ENCODE measurements at regions not wholly inside any gene's neighbourhood (a gene's known extent, or its start where the extent isn't known, plus 50 kb on each side); places are given as distances from the start of the nearest gene placed in this dataset.
A peak's percentile ranks its signal among the peaks of the same experiment; 100 is the strongest.

DNA sequence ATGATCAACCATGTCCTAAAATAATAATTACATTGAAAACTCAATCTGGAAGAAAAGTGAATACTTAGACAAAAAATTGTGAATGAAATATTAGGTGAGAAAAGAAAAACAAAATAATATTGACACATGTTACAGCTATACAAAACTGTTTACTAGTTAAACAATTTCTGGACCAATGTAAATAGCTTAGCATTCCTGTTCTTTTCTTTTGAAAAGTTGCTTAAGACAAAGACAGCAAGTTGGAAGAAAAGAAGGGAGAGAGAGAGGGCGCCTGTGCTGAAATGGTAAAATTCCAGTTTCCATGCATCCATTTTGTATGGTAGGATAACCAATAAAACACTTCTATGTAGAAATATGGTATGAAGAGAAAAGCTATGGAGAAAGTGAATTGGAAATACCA is 94.1 kb upstream of the RFX8 start:
- no peak for DNase-seq
- intact Hi-C loops (cut with DNase I; ENCODE audit: low total_unique reads) (no loop called here), in situ Hi-C loops (cut with MboI; ENCODE audit: low pct_ligation_motif_present in 1 of 4, low pct_unique_long_range_greater_than_20kb in 1 of 4, low sequenced_read_pairs in 3 of 4) (no loop called here)
- H3K36me3 ChIP-seq = no peaks in the 10 kb centered on the region
- WGBS, 2 donors (ENCODE audit: low coverage in 1 of 2) = 80 to 88% methylated on average over 1 of the region's 1 CpG
- H3K27ac ChIP-seq = no peak overlapping the region
- no peaks in the 10 kb centered on the region for H3K9me3 ChIP-seq
- TF ChIP-seq EP300 (IDR thresholded peaks at IDR 0.05; ENCODE audit: low read depth) (no peak), POLR2AphosphoS5 (IDR thresholded peaks at IDR 0.05) (no peak), POLR2A (IDR thresholded peaks at IDR 0.05) (no peak)
- TF ChIP-seq, protein P1, sequence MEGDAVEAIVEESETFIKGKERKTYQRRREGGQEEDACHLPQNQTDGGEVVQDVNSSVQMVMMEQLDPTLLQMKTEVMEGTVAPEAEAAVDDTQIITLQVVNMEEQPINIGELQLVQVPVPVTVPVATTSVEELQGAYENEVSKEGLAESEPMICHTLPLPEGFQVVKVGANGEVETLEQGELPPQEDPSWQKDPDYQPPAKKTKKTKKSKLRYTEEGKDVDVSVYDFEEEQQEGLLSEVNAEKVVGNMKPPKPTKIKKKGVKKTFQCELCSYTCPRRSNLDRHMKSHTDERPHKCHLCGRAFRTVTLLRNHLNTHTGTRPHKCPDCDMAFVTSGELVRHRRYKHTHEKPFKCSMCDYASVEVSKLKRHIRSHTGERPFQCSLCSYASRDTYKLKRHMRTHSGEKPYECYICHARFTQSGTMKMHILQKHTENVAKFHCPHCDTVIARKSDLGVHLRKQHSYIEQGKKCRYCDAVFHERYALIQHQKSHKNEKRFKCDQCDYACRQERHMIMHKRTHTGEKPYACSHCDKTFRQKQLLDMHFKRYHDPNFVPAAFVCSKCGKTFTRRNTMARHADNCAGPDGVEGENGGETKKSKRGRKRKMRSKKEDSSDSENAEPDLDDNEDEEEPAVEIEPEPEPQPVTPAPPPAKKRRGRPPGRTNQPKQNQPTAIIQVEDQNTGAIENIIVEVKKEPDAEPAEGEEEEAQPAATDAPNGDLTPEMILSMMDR (IDR thresholded peaks at IDR 0.05) = no peak
- H3K4me3 ChIP-seq = no peak overlapping the region
- H3K27me3 ChIP-seq = peaks cover 15% of the 10 kb centered on the region
- peaks cover 0 to 7% (median 0%) of the 10 kb centered on the region in 4 donors for H3K4me1 ChIP-seq

GRCh38 chr2:101566632-101567228 is 91.8 kb upstream of the RFX8 start:
- Histone ChIP-seq H3K9me3 (no peaks in the 10 kb centered on the region), H3K27ac (no peak overlapping the region), H3K36me3 (no peaks in the 10 kb centered on the region), H3K4me1 (peaks cover 0 to 7% (median 0%) of the 10 kb centered on the region in 4 donors), H3K27me3 (peaks cover 18% of the 10 kb centered on the region), H3K4me3 (no peak overlapping the region)
- intact Hi-C loops (cut with DNase I; ENCODE audit: low total_unique reads) = no loop called here
- WGBS, 2 donors (ENCODE audit: low coverage in 1 of 2) = 47 to 54% methylated on average over 5 to 6 of the region's 6 CpGs
- no peak for DNase-seq
- in situ Hi-C loops (cut with MboI; ENCODE audit: low pct_ligation_motif_present in 1 of 4, low pct_unique_long_range_greater_than_20kb in 1 of 4, low sequenced_read_pairs in 3 of 4) = no loop called here
- TF ChIP-seq, protein P1 (IDR thresholded peaks at IDR 0.05) = no peak
- TF ChIP-seq POLR2AphosphoS5 (IDR thresholded peaks at IDR 0.05) (no peak), POLR2A (IDR thresholded peaks at IDR 0.05) (no peak), EP300 (IDR thresholded peaks at IDR 0.05; ENCODE audit: low read depth) (no peak)

DNA sequence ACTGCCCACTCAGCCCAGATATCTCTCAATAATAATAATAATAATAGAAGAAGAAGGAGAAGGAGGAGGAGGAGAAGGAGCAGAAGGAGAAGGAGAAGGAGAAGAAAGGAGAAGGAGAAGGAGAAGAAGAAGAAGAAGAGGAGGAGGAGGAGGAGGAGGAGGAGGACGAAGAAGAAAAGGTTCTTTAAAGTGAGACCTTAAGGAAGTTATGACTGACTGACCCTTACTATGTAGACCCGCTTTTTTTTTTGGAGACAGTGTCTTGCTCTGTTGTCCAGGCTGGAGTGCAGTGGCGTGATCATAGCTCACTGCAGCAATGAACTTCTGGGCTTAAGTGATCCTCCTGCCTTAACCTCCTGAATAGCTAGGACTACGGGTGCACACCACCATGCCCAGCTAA is 88.9 kb upstream of the RFX8 start:
- Histone ChIP-seq H3K4me1 (peaks cover 0 to 15% (median 6%) of the 10 kb centered on the region in 4 donors), H3K27ac (no peak overlapping the region), H3K36me3 (no peaks in the 10 kb centered on the region), H3K27me3 (peaks cover 18% of the 10 kb centered on the region), H3K9me3 (no peaks in the 10 kb centered on the region), H3K4me3 (no peak overlapping the region)
- no peak for DNase-seq
- intact Hi-C loops (cut with DNase I; ENCODE audit: low total_unique reads) = no loop called here
- no peak for TF ChIP-seq POLR2AphosphoS5 (IDR thresholded peaks at IDR 0.05)
- WGBS, 2 donors (ENCODE audit: low coverage in 1 of 2) = 57 to 91% methylated on average over 1 to 4 of the region's 4 CpGs
- in situ Hi-C loops (cut with MboI; ENCODE audit: low pct_ligation_motif_present in 1 of 4, low pct_unique_long_range_greater_than_20kb in 1 of 4, low sequenced_read_pairs in 3 of 4) = no loop called here

GRCh38 chr2:101560780-101561315 is 85.9 kb upstream of the RFX8 start:
- H3K4me3 ChIP-seq = no peak overlapping the region
- H3K9me3 ChIP-seq = no peaks in the 10 kb centered on the region
- H3K27ac ChIP-seq = no peak overlapping the region
- H3K36me3 ChIP-seq = no peaks in the 10 kb centered on the region
- peaks cover 18% of the 10 kb centered on the region for H3K27me3 ChIP-seq
- WGBS, 2 donors (ENCODE audit: low coverage in 1 of 2) = 95% methylated on average over 3 to 6 of the region's 6 CpGs
- peaks cover 0 to 12% (median 6%) of the 10 kb centered on the region in 4 donors for H3K4me1 ChIP-seq
- in situ Hi-C loops (cut with MboI; ENCODE audit: low pct_ligation_motif_present in 1 of 4, low pct_unique_long_range_greater_than_20kb in 1 of 4, low sequenced_read_pairs in 3 of 4) = no loop called here
- intact Hi-C loops (cut with DNase I; ENCODE audit: low total_unique reads) = no loop called here
- TF ChIP-seq, protein P1 (IDR thresholded peaks at IDR 0.05) = no peak
- DNase-seq = no peak

DNA sequence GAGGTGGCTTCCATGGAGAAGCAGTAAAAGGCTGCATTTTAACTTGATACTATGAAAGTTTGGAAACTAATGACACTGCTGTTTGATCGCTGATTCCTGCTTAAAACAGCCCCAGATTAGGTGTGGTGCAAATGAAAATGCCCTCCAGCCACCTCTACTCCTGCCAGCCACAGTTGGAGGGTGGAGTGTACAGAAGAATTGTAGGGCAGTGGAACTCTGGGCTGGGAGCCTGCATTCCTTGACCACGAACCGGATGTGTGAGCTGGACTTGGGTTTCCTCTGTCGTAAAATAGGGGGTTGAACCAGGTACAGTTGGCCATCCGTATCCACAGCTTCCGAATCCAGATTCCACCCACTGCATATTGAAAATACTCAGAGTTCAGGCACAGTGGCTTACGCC is 84.6 kb upstream of the RFX8 start:
- H3K27ac ChIP-seq = peak overlapping the region; percentile 41 to 59 (median 55)
- peaks cover 7% of the 10 kb centered on the region for H3K27me3 ChIP-seq
- peaks cover 0 to 12% (median 6%) of the 10 kb centered on the region in 4 donors for H3K4me1 ChIP-seq
- TF ChIP-seq POLR2AphosphoS5 (IDR thresholded peaks at IDR 0.05) = no peak
- TF ChIP-seq EP300 (IDR thresholded peaks at IDR 0.05; ENCODE audit: low read depth) = no peak
- TF ChIP-seq, protein P1 (IDR thresholded peaks at IDR 0.05) = no peak
- TF ChIP-seq POLR2A (IDR thresholded peaks at IDR 0.05) = no peak
- no peaks in the 10 kb centered on the region for H3K9me3 ChIP-seq
- WGBS, 2 donors (ENCODE audit: low coverage in 1 of 2) = 79 to 88% methylated on average over 1 to 7 of the region's 7 CpGs
- intact Hi-C loops (cut with DNase I; ENCODE audit: low total_unique reads) (no loop called here), in situ Hi-C loops (cut with MboI; ENCODE audit: low pct_ligation_motif_present in 1 of 4, low pct_unique_long_range_greater_than_20kb in 1 of 4, low sequenced_read_pairs in 3 of 4) (no loop called here)
- H3K4me3 ChIP-seq = no peak overlapping the region
- no peaks in the 10 kb centered on the region for H3K36me3 ChIP-seq
- DNase-seq = no peak

Measured in transverse colon (tissue), 4 donors.